Calu3 (cell line): ENCODE measurements at regions not wholly inside any gene's neighbourhood (a gene's known extent, or its start where the extent isn't known, plus 50 kb on each side); places are given as distances from the start of the nearest gene placed in this dataset.
A peak's percentile ranks its signal among the peaks of the same experiment; 100 is the strongest.
"Not testable (repeated sequence)": the region's sequence is repeated elsewhere in the genome, so short reads cannot be mapped to it uniquely, and the experiment has no call there.

Experiments used
- BruUV-seq: library from RNA; stranded (reverse); fragments of 400-500 nt; replicated peaks from 2 replicates; lab custom pipeline; 2021; lab: Mats Ljungman, UMichigan
- CTCF ChIA-PET: fragments of 300-600 bp; sonication (Branson Sonifier 250); formaldehyde crosslinking; loops from one replicate; lab custom pipeline; 2022; ENCODE audit warnings: antibody characterized with exemption; lab: Charles Lee
- DNase-seq: peaks from one replicate; pipeline ENCODE4 v3.0.0; 2022
- H3K27ac Mint-ChIP-seq: one replicate; pipeline ENCODE4 v1.8.0; 2022; ENCODE audit warnings: mixed read lengths; ENCODE audit not compliant: unreplicated experiment
- H3K27me3 Mint-ChIP-seq: one replicate; pipeline ENCODE4 v1.8.0; 2022; ENCODE audit warnings: mixed read lengths; ENCODE audit not compliant: unreplicated experiment
- H3K36me3 Mint-ChIP-seq: one replicate; pipeline ENCODE4 v1.8.0; 2022; ENCODE audit warnings: mild to moderate bottlenecking, moderate library complexity, mixed read lengths; ENCODE audit not compliant: insufficient read depth, unreplicated experiment
- H3K4me1 Mint-ChIP-seq: one replicate; pipeline ENCODE4 v1.8.0; 2022; ENCODE audit warnings: mild to moderate bottlenecking, low read depth, mixed read lengths; ENCODE audit not compliant: unreplicated experiment
- H3K4me3 Mint-ChIP-seq: one replicate; pipeline ENCODE4 v1.8.0; 2022; ENCODE audit warnings: mild to moderate bottlenecking, low read depth, moderate library complexity, mixed read lengths; ENCODE audit not compliant: unreplicated experiment
- H3K9me3 Mint-ChIP-seq: one replicate; pipeline ENCODE4 v1.8.0; 2022; ENCODE audit warnings: low read depth, mixed read lengths; ENCODE audit not compliant: unreplicated experiment
- intact Hi-C: fragments of 100-400 bp; cut with micrococcal nuclease; formaldehyde crosslinking; loops from one replicate; pipeline ENCODE4 v1.10.0; 2022; ENCODE audit not compliant: unreplicated experiment
- TF ChIP-seq, protein P1 (sequence below): fragments of 200-600 bp; IDR thresholded peaks from one replicate; pipeline ENCODE4 v1.8.0; 2022; ENCODE audit warnings: antibody characterized with exemption; ENCODE audit not compliant: unreplicated experiment

- not testable (repeated sequence) for BruUV-seq, H3K36me3 Mint-ChIP-seq, H3K4me1 Mint-ChIP-seq, H3K4me3 Mint-ChIP-seq, H3K9me3 Mint-ChIP-seq, H3K27me3 Mint-ChIP-seq
- CTCF ChIA-PET = interaction anchor here (1.2 kb wide), 1 partner anchor 529 kb away, joined by 6 read pairs; no protein-coding TSS in a partner anchor
- peak; percentile 70 for DNase-seq
- TF ChIP-seq, protein P1, sequence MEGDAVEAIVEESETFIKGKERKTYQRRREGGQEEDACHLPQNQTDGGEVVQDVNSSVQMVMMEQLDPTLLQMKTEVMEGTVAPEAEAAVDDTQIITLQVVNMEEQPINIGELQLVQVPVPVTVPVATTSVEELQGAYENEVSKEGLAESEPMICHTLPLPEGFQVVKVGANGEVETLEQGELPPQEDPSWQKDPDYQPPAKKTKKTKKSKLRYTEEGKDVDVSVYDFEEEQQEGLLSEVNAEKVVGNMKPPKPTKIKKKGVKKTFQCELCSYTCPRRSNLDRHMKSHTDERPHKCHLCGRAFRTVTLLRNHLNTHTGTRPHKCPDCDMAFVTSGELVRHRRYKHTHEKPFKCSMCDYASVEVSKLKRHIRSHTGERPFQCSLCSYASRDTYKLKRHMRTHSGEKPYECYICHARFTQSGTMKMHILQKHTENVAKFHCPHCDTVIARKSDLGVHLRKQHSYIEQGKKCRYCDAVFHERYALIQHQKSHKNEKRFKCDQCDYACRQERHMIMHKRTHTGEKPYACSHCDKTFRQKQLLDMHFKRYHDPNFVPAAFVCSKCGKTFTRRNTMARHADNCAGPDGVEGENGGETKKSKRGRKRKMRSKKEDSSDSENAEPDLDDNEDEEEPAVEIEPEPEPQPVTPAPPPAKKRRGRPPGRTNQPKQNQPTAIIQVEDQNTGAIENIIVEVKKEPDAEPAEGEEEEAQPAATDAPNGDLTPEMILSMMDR = peak; percentile 66
- intact Hi-C loops = loop anchor here (5.0 to 10.0 kb wide), 3 partner anchors 415 to 648 kb away; partner anchors contain the start of gene DIRAS2
- peak overlapping the region; percentile 31 for H3K27ac Mint-ChIP-seq
These were observed 415.7 kb downstream of the DIRAS2 start for GRCh38 chr9:90226839-90227338.

- BruUV-seq = not testable (repeated sequence)
These were observed 409.5 kb downstream of the DIRAS2 start for GRCh38 chr9:90233081-90233480.

GRCh38 chr9:90240541-90240940 lies 402.1 kb downstream of the DIRAS2 start:
- Mint-ChIP-seq H3K36me3 (no peaks in the 10 kb centered on the region), H3K27ac (no peak overlapping the region), H3K9me3 (no peaks in the 10 kb centered on the region), H3K27me3 (no peaks in the 10 kb centered on the region), H3K4me1 (no peaks in the 10 kb centered on the region), H3K4me3 (no peak overlapping the region)
- no peak for DNase-seq
- TF ChIP-seq, protein P1 = no peak
- CTCF ChIA-PET = no interaction called here
- no TSS peak for BruUV-seq
- intact Hi-C loops = no loop called here

More at GRCh38 chr9:90233081-90233480, 409.5 kb downstream of the DIRAS2 start:
- H3K27ac Mint-ChIP-seq, H3K9me3 Mint-ChIP-seq, DNase-seq, CTCF ChIA-PET, H3K27me3 Mint-ChIP-seq, H3K36me3 Mint-ChIP-seq, intact Hi-C loops, H3K4me3 Mint-ChIP-seq, H3K4me1 Mint-ChIP-seq: not testable (repeated sequence)

- no TSS peak for BruUV-seq
- no peak for DNase-seq
- TF ChIP-seq, protein P1 = no peak
- H3K36me3 Mint-ChIP-seq = no peaks in the 10 kb centered on the region
- no peak overlapping the region for H3K4me3 Mint-ChIP-seq
- CTCF ChIA-PET = interaction anchor here (1.1 kb wide), 1 partner anchor 42 kb away, joined by 3 read pairs; no protein-coding TSS in a partner anchor
- H3K4me1 Mint-ChIP-seq = no peaks in the 10 kb centered on the region
- no peaks in the 10 kb centered on the region for H3K9me3 Mint-ChIP-seq
- intact Hi-C loops = no loop called here
- no peaks in the 10 kb centered on the region for H3K27me3 Mint-ChIP-seq
- H3K27ac Mint-ChIP-seq = no peak overlapping the region
These were observed 397.0 kb downstream of the DIRAS2 start for GRCh38 chr9:90245661-90246060.

GRCh38 chr9:90249094-90249493 lies 393.5 kb downstream of the DIRAS2 start:
- peaks cover 2% of the 10 kb centered on the region for H3K9me3 Mint-ChIP-seq
- no peaks in the 10 kb centered on the region for H3K36me3 Mint-ChIP-seq
- H3K27me3 Mint-ChIP-seq = no peaks in the 10 kb centered on the region
- no peak overlapping the region for H3K4me3 Mint-ChIP-seq
- CTCF ChIA-PET = interaction anchor here (0.6 kb wide), 1 partner anchor 201 kb away, joined by 3 read pairs; no protein-coding TSS in a partner anchor
- H3K4me1 Mint-ChIP-seq = no peaks in the 10 kb centered on the region
- H3K27ac Mint-ChIP-seq = no peak overlapping the region
- no TSS peak for BruUV-seq
- DNase-seq = no peak
- TF ChIP-seq, protein P1 = no peak
- intact Hi-C loops = no loop called here
